BJ (cell line): ENCODE measurements at regions not wholly inside any gene's neighbourhood (a gene's known extent, or its start where the extent isn't known, plus 50 kb on each side); places are given as distances from the start of the nearest gene placed in this dataset.

Source experiments
- CTCF ChIA-PET: fragments of 350-600 bp; formaldehyde crosslinking; extraction: SDS; loops from one replicate; lab custom pipeline; 2021; ENCODE audit warnings: antibody characterized with exemption, inconsistent platforms; lab: Yijun Ruan, JAX
- POLR2A ChIA-PET: fragments of 300-600 bp; sonication (Branson Sonifier 250); formaldehyde crosslinking; extraction: SDS; loops from one replicate; lab custom pipeline; 2021; ENCODE audit warnings: antibody characterized with exemption; lab: Charles Lee
- DNase-seq: peaks from one replicate; pipeline ENCODE4 v3.0.0-alpha.2; 2011; ENCODE audit warnings: low read depth
- H3K27me3 ChIP-seq: 2 replicates; pipeline ENCODE4 v1.6.0; 2011; ENCODE audit warnings: low read length; ENCODE audit not compliant: control insufficient read depth, insufficient read depth
- H3K36me3 ChIP-seq: 2 replicates; pipeline ENCODE4 v1.5.1; 2011; ENCODE audit warnings: low read length; ENCODE audit not compliant: control insufficient read depth, insufficient read depth
- H3K4me3 ChIP-seq: 2 replicates; pipeline ENCODE4 v1.5.1; 2011; ENCODE audit warnings: low read depth, mild to moderate bottlenecking, control low read depth, low read length
- TF ChIP-seq, protein P1 (sequence below): IDR thresholded peaks from 2 replicates; pipeline ENCODE4 v1.5.1; 2011; ENCODE audit warnings: low read depth, mild to moderate bottlenecking, control low read depth, inconsistent platforms, low read length, moderate library complexity; ENCODE audit not compliant: insufficient read depth

DNA sequence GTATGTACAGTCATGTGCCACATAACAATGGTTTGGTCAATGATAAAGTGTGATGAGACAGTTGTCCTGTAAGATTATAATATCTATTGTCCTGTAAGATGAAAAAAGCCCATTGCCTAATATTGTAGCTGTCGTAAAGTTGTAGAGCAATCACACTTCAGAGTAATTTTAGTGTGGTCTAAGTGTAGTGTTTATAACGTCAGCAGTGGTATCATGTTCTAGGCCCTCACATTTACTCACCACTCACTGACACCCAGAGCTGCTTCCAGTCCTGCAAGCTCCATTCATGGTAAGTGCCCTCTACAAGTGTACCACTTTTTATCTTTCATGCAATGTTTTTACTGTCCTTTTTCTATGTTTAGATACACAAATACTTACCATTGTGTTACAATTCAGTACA, 259.9 kb upstream of the RAB4A start:
- ChIA-PET POLR2A (no interaction called here), CTCF (no interaction called here)
- Histone ChIP-seq H3K4me3 (no peak overlapping the region), H3K36me3 (no peaks in the 10 kb centered on the region), H3K27me3 (no peaks in the 10 kb centered on the region; the same call in none of the 2 replicates)
- TF ChIP-seq, protein P1, sequence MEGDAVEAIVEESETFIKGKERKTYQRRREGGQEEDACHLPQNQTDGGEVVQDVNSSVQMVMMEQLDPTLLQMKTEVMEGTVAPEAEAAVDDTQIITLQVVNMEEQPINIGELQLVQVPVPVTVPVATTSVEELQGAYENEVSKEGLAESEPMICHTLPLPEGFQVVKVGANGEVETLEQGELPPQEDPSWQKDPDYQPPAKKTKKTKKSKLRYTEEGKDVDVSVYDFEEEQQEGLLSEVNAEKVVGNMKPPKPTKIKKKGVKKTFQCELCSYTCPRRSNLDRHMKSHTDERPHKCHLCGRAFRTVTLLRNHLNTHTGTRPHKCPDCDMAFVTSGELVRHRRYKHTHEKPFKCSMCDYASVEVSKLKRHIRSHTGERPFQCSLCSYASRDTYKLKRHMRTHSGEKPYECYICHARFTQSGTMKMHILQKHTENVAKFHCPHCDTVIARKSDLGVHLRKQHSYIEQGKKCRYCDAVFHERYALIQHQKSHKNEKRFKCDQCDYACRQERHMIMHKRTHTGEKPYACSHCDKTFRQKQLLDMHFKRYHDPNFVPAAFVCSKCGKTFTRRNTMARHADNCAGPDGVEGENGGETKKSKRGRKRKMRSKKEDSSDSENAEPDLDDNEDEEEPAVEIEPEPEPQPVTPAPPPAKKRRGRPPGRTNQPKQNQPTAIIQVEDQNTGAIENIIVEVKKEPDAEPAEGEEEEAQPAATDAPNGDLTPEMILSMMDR, result no peak
- no peak for DNase-seq

DNA sequence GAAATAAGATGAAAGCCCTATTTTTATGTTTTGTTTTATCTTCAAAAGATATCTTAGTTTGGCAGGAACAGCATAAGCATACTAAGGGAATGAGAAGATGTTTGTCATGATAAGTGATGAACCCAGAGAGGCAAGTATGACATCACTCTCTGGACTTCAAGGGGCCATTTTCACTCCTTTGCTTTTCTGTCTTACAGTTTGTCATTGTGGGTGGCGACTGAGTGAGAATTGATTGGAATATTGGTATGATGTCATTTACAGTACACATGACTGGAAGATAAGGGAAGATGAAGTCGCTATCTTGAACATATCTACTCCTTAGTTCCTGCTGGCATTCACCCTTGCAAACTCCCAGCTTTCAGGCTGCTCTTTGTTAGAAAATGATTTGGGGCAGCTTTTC, 258.1 kb upstream of the RAB4A start:
- Histone ChIP-seq H3K27me3 (no peaks in the 10 kb centered on the region; the same call in none of the 2 replicates), H3K36me3 (no peaks in the 10 kb centered on the region), H3K4me3 (no peak overlapping the region)
- ChIA-PET CTCF (no interaction called here), POLR2A (no interaction called here)
- DNase-seq, result no peak
- TF ChIP-seq, protein P1, result no peak

DNA sequence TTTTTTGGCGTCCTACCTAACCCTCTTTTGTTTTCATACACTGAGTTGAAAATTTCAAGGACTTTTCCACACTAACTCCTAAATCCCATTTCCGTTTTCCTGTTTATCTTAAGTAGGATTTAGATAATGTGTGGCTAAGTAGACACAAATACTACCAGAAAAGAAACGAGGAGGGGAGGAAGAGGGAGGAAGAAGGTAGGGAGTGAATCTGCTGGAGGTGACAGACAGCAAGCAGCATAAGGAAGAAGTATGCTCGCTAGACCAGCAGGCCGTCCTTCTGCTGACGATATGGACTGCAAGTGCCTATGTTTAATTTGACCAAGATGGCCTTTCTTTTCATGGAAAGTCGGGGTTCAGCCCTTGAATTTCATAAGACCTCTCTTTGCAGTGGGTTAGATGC, 256.9 kb upstream of the RAB4A start:
- DNase-seq, result no peak
- TF ChIP-seq, protein P1, result no peak

GRCh38 chr1:229015806-229016205, 255.1 kb upstream of the RAB4A start:
- DNase-seq, result no peak
- Histone ChIP-seq H3K27me3 (peaks cover 3% of the 10 kb centered on the region), H3K4me3 (no peak overlapping the region), H3K36me3 (no peaks in the 10 kb centered on the region)
- ChIA-PET POLR2A (no interaction called here), CTCF (interaction anchor here (0.6 kb wide), 3 partner anchors 12 to 102 kb away, joined by 3 read pairs; no protein-coding TSS in a partner anchor)
- TF ChIP-seq, protein P1, result no peak

More for the DNA sequence above, 256.9 kb upstream of the RAB4A start:
- POLR2A ChIA-PET, result no interaction called here
- Histone ChIP-seq H3K36me3 (no peaks in the 10 kb centered on the region), H3K4me3 (no peak overlapping the region), H3K27me3 (no peaks in the 10 kb centered on the region; the same call in none of the 2 replicates)
- CTCF ChIA-PET, result no interaction called here

DNA sequence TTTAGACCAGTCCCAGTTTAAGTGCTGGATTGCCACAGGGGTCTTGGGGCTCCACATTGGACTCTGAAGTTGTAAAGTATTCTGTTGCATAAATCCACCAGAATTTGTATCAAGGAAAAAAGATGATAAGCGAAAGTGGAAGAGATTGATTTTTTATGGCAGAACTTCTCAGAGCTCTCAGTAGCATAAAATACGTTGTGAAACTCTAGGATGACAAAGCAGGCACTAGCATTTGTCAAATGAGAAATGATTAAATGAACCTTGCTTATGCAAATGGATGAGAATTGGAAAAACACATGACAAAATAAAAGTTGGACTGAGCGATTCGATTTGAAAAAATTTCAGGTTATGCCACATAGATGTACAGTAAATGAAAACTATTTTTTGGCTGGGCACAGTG, 253.8 kb upstream of the RAB4A start:
- CTCF ChIA-PET, result no interaction called here
- TF ChIP-seq, protein P1, result no peak
- Histone ChIP-seq H3K4me3 (no peak overlapping the region), H3K36me3 (no peaks in the 10 kb centered on the region), H3K27me3 (peaks cover 3% of the 10 kb centered on the region)
- DNase-seq, result no peak
- POLR2A ChIA-PET, result no interaction called here
